Liver (tissue), 7 donors: ENCODE measurements at regions not wholly inside any gene's neighbourhood (a gene's known extent, or its start where the extent isn't known, plus 50 kb on each side); places are given as distances from the start of the nearest gene placed in this dataset.

Experiments
- DNase-seq: peaks from one replicate; pipeline ENCODE4 v3.0.0-alpha.2; 2017; ENCODE audit warnings: low spot score
- H3K27ac ChIP-seq, 2 donors: one replicate each; pipeline ENCODE4 v1.7.0; 2013; ENCODE audit warnings: inconsistent platforms in 2 of 2, low read length in 2 of 2, control low read depth in 1 of 2, low read depth in 1 of 2, mild to moderate bottlenecking in 1 of 2
- H3K27me3 ChIP-seq, 4 donors: one replicate each; pipeline versions ENCODE4 v1.6.1 to v1.7.0; 2013; ENCODE audit warnings: low read length in 3 of 4, inconsistent platforms in 1 of 4, mild to moderate bottlenecking in 1 of 4, moderate library complexity in 1 of 4; ENCODE audit not compliant: control insufficient read depth in 4 of 4, insufficient read depth in 4 of 4
- H3K36me3 ChIP-seq, 4 donors: one replicate each; pipeline versions ENCODE4 v1.6.1 to v1.7.0; 2013; ENCODE audit warnings: low read length in 3 of 4, mild to moderate bottlenecking in 3 of 4, low read depth in 1 of 4, moderate library complexity in 1 of 4; ENCODE audit not compliant: control insufficient read depth in 4 of 4, insufficient read depth in 3 of 4
- H3K4me1 ChIP-seq, 4 donors: one replicate each; pipeline versions ENCODE4 v1.6.1 to v1.7.0; 2013; ENCODE audit warnings: low read length in 3 of 4, mild to moderate bottlenecking in 3 of 4, moderate library complexity in 1 of 4; ENCODE audit not compliant: control insufficient read depth in 4 of 4, insufficient read depth in 4 of 4
- H3K4me3 ChIP-seq, 3 donors: one replicate each; pipeline versions ENCODE4 v1.6.1 to v1.7.0; 2013; ENCODE audit warnings: low read length in 3 of 3, control low read depth in 1 of 3, low read depth in 1 of 3, mild to moderate bottlenecking in 1 of 3
- H3K9ac ChIP-seq, 2 donors: one replicate each; pipeline ENCODE4 v1.7.0; 2013; ENCODE audit warnings: low read length in 2 of 2, mild to moderate bottlenecking in 2 of 2, moderate library complexity in 2 of 2, control low read depth in 1 of 2, low read depth in 1 of 2
- H3K9me3 ChIP-seq, 4 donors: one replicate each; pipeline versions ENCODE4 v1.6.1 to v1.7.0; 2013; ENCODE audit warnings: low read length in 3 of 4; ENCODE audit not compliant: control insufficient read depth in 4 of 4
- EGR1 ChIP-seq, 2 donors: IDR thresholded peaks; 2 replicates each; pipeline ENCODE4 v1.6.1; 2016 to 2018; ENCODE audit warnings: antibody characterized with exemption in 2 of 2, low read depth in 2 of 2
- FOXA2 ChIP-seq: IDR thresholded peaks from 2 replicates; pipeline ENCODE4 v1.6.1; 2016; ENCODE audit warnings: antibody characterized with exemption
- GABPA ChIP-seq, 2 donors: IDR thresholded peaks in 1 of 2; conservative IDR thresholded peaks in 1 of 2; 2 replicates each; pipeline ENCODE4 v1.6.1; 2016; ENCODE audit warnings: antibody characterized with exemption in 2 of 2, mild to moderate bottlenecking in 1 of 2, moderate library complexity in 1 of 2
- HNF4G ChIP-seq: IDR thresholded peaks from 2 replicates; pipeline ENCODE4 v1.6.1; 2016; ENCODE audit warnings: antibody characterized with exemption
- JUND ChIP-seq, 2 donors: IDR thresholded peaks; 2 replicates each; pipeline ENCODE4 v1.6.1; 2016; ENCODE audit warnings: antibody characterized with exemption in 2 of 2
- NR2F2 ChIP-seq: IDR thresholded peaks from 2 replicates; pipeline ENCODE4 v1.6.1; 2016; ENCODE audit warnings: antibody characterized with exemption
- RAD21 ChIP-seq, 2 donors: IDR thresholded peaks; 2 replicates each; pipeline ENCODE4 v1.6.1; 2016; ENCODE audit warnings: antibody characterized with exemption in 2 of 2, mild to moderate bottlenecking in 2 of 2
- RXRA ChIP-seq, 2 donors: IDR thresholded peaks; 2 replicates each; pipeline ENCODE4 v1.6.1; 2017 to 2018; ENCODE audit warnings: antibody characterized with exemption in 2 of 2, mild to moderate bottlenecking in 1 of 2
- SP1 ChIP-seq: IDR thresholded peaks from 2 replicates; pipeline ENCODE4 v1.6.1; 2018; ENCODE audit warnings: antibody characterized with exemption, mild to moderate bottlenecking
- TAF1 ChIP-seq: conservative IDR thresholded peaks from 2 replicates; pipeline ENCODE4 v1.6.1; 2016; ENCODE audit warnings: antibody characterized with exemption, mild to moderate bottlenecking
- YY1 ChIP-seq: IDR thresholded peaks from 2 replicates; pipeline ENCODE4 v1.6.1; 2016; ENCODE audit warnings: antibody characterized with exemption, mild to moderate bottlenecking
- WGBS: extraction: QIAGEN DNeasy Blood & Tissue Kit; methylation state at CpG from one replicate; pipeline ENCODE4 v1.1.7; 2013; 5-methylcytosine and 5-hydroxymethylcytosine counted together
- TF ChIP-seq, protein P1 (sequence below): IDR thresholded peaks from 2 replicates; pipeline ENCODE4 v1.6.1; 2016; ENCODE audit warnings: antibody characterized with exemption
- TF ChIP-seq, protein P2 (sequence below): IDR thresholded peaks from 2 replicates; pipeline ENCODE4 v1.6.1; 2016; ENCODE audit warnings: antibody characterized with exemption
- TF ChIP-seq, protein P3 (sequence below): IDR thresholded peaks from 2 replicates; pipeline ENCODE4 v1.6.1; 2016; ENCODE audit warnings: antibody characterized with exemption
- donor health status: healthy.
- donor health status: healthy.
- donor health status: healthy.
- donor health status: healthy.

DNA sequence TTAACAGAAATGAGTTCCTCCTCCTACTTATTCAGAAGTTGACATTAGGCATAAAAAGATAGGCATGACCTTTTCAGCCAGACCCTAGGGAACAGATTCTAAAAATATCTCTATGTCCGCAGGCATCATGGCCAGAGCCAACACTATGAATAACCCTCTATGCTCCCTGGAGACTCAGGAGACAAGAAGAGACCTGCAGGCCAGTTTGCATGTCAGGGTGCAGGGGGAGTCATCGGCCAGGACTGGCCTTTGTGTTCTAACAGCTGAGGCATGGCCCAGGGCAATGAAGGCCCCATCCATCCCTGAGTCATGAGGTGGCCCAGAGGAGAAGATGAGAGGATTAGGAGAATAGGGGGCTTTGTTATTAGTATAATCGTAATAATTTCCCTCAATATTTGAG is 93.8 kb downstream of the TMEM215 start:
- WGBS, result 75% methylated on average over 3 of the region's 3 CpGs
- no peak overlapping the region for H3K27ac ChIP-seq
- H3K36me3 ChIP-seq, result no peaks in the 10 kb centered on the region
- no peak overlapping the region for H3K9ac ChIP-seq
- no peak overlapping the region for H3K4me3 ChIP-seq
- no peaks in the 10 kb centered on the region for H3K4me1 ChIP-seq
- DNase-seq, result no peak
- no peaks in the 10 kb centered on the region for H3K9me3 ChIP-seq
- H3K27me3 ChIP-seq, result no peaks in the 10 kb centered on the region
- TF ChIP-seq EGR1 (IDR thresholded peaks at IDR 0.05; ENCODE audit: low read depth in 2 of 2) (no peak), JUND (IDR thresholded peaks at IDR 0.05) (no peak), RAD21 (IDR thresholded peaks at IDR 0.05) (no peak), GABPA (IDR thresholded peaks at IDR 0.05 in 1 of 2, conservative IDR thresholded peaks at IDR 0.05 in 1 of 2) (no peak)
- TF ChIP-seq, protein P1, sequence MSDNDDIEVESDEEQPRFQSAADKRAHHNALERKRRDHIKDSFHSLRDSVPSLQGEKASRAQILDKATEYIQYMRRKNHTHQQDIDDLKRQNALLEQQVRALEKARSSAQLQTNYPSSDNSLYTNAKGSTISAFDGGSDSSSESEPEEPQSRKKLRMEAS, result no peak
- TF ChIP-seq, protein P2, sequence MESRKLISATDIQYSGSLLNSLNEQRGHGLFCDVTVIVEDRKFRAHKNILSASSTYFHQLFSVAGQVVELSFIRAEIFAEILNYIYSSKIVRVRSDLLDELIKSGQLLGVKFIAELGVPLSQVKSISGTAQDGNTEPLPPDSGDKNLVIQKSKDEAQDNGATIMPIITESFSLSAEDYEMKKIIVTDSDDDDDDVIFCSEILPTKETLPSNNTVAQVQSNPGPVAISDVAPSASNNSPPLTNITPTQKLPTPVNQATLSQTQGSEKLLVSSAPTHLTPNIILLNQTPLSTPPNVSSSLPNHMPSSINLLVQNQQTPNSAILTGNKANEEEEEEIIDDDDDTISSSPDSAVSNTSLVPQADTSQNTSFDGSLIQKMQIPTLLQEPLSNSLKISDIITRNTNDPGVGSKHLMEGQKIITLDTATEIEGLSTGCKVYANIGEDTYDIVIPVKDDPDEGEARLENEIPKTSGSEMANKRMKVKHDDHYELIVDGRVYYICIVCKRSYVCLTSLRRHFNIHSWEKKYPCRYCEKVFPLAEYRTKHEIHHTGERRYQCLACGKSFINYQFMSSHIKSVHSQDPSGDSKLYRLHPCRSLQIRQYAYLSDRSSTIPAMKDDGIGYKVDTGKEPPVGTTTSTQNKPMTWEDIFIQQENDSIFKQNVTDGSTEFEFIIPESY, result no peak

DNA sequence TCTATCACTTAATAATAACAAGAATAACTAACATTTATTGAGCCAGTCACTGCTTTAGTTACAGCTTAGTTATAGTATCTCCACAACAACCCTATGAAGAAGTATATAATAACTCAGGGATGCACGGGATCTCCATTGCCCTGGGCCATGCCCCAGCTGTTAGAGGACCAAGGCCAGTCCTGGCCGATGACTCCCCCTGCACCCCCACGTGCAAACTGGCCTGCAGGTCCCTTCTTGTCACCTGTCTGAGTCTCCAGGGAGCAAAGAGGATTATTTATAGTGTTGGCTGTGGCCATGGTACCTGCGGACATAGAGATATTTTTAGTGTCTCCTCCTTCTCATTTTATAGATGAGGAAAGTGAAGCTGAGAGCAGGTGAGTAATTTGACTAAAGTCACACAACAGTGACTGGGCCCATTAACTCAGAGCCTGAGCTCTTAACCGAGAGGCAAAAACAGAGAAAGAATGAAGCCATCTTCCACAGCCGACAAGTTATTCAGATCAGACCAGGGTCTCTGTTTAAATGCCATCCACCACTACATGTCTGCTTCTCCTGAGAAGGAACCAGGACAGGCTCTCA is 94.4 kb downstream of the TMEM215 start:
- 82% methylated on average over 6 of the region's 6 CpGs for WGBS
- H3K4me3 ChIP-seq, result no peak overlapping the region
- TF ChIP-seq EGR1 (IDR thresholded peaks at IDR 0.05; ENCODE audit: low read depth in 2 of 2), result no peak
- no peak for TF ChIP-seq RXRA (IDR thresholded peaks at IDR 0.05)
- TF ChIP-seq, protein P1, result no peak
- TF ChIP-seq YY1, result no peak
- TF ChIP-seq HNF4G, result no peak
- TF ChIP-seq NR2F2, result no peak
- TF ChIP-seq JUND (IDR thresholded peaks at IDR 0.05), result no peak
- TF ChIP-seq RAD21 (IDR thresholded peaks at IDR 0.05), result no peak
- no peak for TF ChIP-seq FOXA2
- no peak for TF ChIP-seq GABPA (IDR thresholded peaks at IDR 0.05 in 1 of 2, conservative IDR thresholded peaks at IDR 0.05 in 1 of 2)

DNA sequence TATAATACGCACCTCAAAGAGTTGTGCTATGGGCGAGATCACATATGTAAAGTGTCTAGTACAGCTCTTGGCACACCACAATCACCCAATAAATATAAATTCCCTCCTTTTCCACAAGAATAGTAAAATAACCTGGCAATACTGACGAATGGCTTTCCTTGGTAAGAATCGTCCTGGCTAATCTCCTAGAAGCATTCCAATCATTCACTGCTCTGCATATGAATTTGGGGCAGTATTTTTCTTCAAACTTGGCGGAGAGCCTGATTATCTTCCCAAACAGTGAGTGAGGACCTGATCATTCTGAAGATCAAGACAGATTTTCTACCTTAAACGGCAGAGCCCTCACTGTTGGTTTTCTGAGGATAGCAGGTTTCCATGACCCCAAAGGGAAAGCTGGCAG is 96.0 kb downstream of the TMEM215 start:
- Histone ChIP-seq H3K27ac (no peak overlapping the region), H3K36me3 (no peaks in the 10 kb centered on the region), H3K27me3 (no peaks in the 10 kb centered on the region), H3K9me3 (no peaks in the 10 kb centered on the region), H3K4me3 (no peak overlapping the region), H3K4me1 (no peaks in the 10 kb centered on the region), H3K9ac (no peak overlapping the region)
- DNase-seq, result no peak
- TF ChIP-seq EGR1 (IDR thresholded peaks at IDR 0.05; ENCODE audit: low read depth in 2 of 2) (no peak), TAF1 (no peak), JUND (IDR thresholded peaks at IDR 0.05) (no peak), FOXA2 (no peak), RAD21 (IDR thresholded peaks at IDR 0.05) (no peak), HNF4G (no peak), SP1 (no peak)
- TF ChIP-seq, protein P3, sequence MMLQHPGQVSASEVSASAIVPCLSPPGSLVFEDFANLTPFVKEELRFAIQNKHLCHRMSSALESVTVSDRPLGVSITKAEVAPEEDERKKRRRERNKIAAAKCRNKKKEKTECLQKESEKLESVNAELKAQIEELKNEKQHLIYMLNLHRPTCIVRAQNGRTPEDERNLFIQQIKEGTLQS, result no peak
- 61% methylated on average over 6 of the region's 6 CpGs for WGBS

More for the DNA sequence above, 94.4 kb downstream of the TMEM215 start:
- Histone ChIP-seq H3K4me1 (no peaks in the 10 kb centered on the region), H3K27ac (no peak overlapping the region), H3K9me3 (no peaks in the 10 kb centered on the region), H3K27me3 (no peaks in the 10 kb centered on the region), H3K36me3 (no peaks in the 10 kb centered on the region), H3K9ac (no peak overlapping the region)
- DNase-seq, result no peak
